SK-N-SH (cell line): ENCODE measurements at regions not wholly inside any gene's neighbourhood (a gene's known extent, or its start where the extent isn't known, plus 50 kb on each side); places are given as distances from the start of the nearest gene placed in this dataset.

Experiments used
- CTCF ChIA-PET: fragments of 300-600, 350-600 bp; formaldehyde crosslinking; extraction: SDS; loops from one replicate; lab custom pipeline; 2021; lab: Yijun Ruan, JAX
- POLR2A ChIA-PET: fragments of 350-600 bp; sonication (Branson Sonifier 250); formaldehyde crosslinking; extraction: SDS; loops from one replicate; lab custom pipeline; 2020; ENCODE audit warnings: antibody characterized with exemption, inconsistent platforms; lab: Yijun Ruan, JAX
- DNase-seq: peaks from one replicate; pipeline ENCODE4 v3.0.0; 2012
- H2AFZ ChIP-seq: fragments of 200-600 bp; sonication (generic); 2 replicates; pipeline ENCODE4 v1.8.1; 2016; ENCODE audit warnings: antibody characterized with exemption, mild to moderate bottlenecking, low read depth
- H3F3A ChIP-seq: fragments of 200-600 bp; sonication (generic); replicated peaks from 2 replicates; pipeline ENCODE3; 2016; ENCODE audit warnings: antibody characterized with exemption, mild to moderate bottlenecking; ENCODE audit not compliant: insufficient read depth
- H3K27ac ChIP-seq, 2 experiments: fragments of 200-500 bp in 1 of 2; fragments of 200-600 bp in 1 of 2; sonication (Bioruptor generic) in 1 of 2; sonication (generic), shearing (Covaris generic) in 1 of 2; 2 replicates each; pipeline versions ENCODE4 v1.5.1 to v1.6.1; 2014 to 2016; ENCODE audit warnings: low read depth in 2 of 2, inconsistent platforms in 1 of 2, low read length in 1 of 2, mild to moderate bottlenecking in 1 of 2, mixed read lengths in 1 of 2
- H3K27me3 ChIP-seq: fragments of 200-600 bp; sonication (generic), shearing (Covaris generic); 2 replicates; pipeline ENCODE4 v1.6.1; 2016; ENCODE audit warnings: mixed run types; ENCODE audit not compliant: insufficient read depth
- H3K36me3 ChIP-seq, 2 experiments: fragments of 200-500 bp in 1 of 2; fragments of 200-600 bp in 1 of 2; sonication (Bioruptor generic) in 1 of 2; sonication (generic) in 1 of 2; replicated peaks in 1 of 2; 2 replicates each; pipeline versions ENCODE3 to v1.5.1; 2014 to 2016; ENCODE audit warnings: low read length in 1 of 2, mild to moderate bottlenecking in 1 of 2; ENCODE audit not compliant: insufficient read depth in 2 of 2, control insufficient read depth in 1 of 2
- H3K4me1 ChIP-seq, 2 experiments: fragments of 200-500 bp in 1 of 2; fragments of 200-600 bp in 1 of 2; sonication (Bioruptor generic) in 1 of 2; sonication (generic), shearing (Covaris generic) in 1 of 2; 2 replicates each; pipeline versions ENCODE4 v1.5.1 to v1.6.1; 2014 to 2016; ENCODE audit warnings: low read depth in 1 of 2, low read length in 1 of 2, mixed run types in 1 of 2; ENCODE audit not compliant: insufficient read depth in 2 of 2, control insufficient read depth in 1 of 2
- H3K4me2 ChIP-seq: fragments of 200-600 bp; sonication (generic), shearing (Covaris generic); 2 replicates; pipeline ENCODE4 v1.6.1; 2017; ENCODE audit warnings: mixed run types
- H3K4me3 ChIP-seq, 2 experiments: fragments of 200-500 bp in 1 of 2; fragments of 200-600 bp in 1 of 2; sonication (Bioruptor generic) in 1 of 2; sonication (generic), shearing (Covaris generic) in 1 of 2; 2 replicates each; pipeline versions ENCODE4 v1.5.1 to v1.8.1; 2014 to 2016; ENCODE audit warnings: low read depth in 2 of 2, inconsistent platforms in 1 of 2, low read length in 1 of 2, mild to moderate bottlenecking in 1 of 2, mixed read lengths in 1 of 2, moderate library complexity in 1 of 2
- H3K79me2 ChIP-seq: fragments of 200-600 bp; sonication (generic); 2 replicates; pipeline ENCODE4 v1.8.1; 2017; ENCODE audit warnings: mild to moderate bottlenecking; ENCODE audit not compliant: insufficient read depth
- H3K9ac ChIP-seq: fragments of 200-600 bp; sonication (generic); 2 replicates; pipeline ENCODE4 v1.6.1; 2017; ENCODE audit warnings: mixed run types
- H3K9me2 ChIP-seq: fragments of 200-600 bp; sonication (generic); 2 replicates; pipeline ENCODE4 v1.6.1; 2017; ENCODE audit warnings: mixed run types
- H3K9me3 ChIP-seq: fragments of 200-600 bp; sonication (generic); 2 replicates; pipeline ENCODE4 v1.6.1; 2017; ENCODE audit warnings: mixed run types, mild to moderate bottlenecking, moderate library complexity
- H4K20me1 ChIP-seq: fragments of 200-600 bp; sonication (generic); 2 replicates; pipeline ENCODE4 v1.6.1; 2017; ENCODE audit warnings: mild to moderate bottlenecking, mixed run types; ENCODE audit not compliant: insufficient read depth
- CHD2 ChIP-seq: fragments of 150-350 bp; IDR thresholded peaks from 2 replicates; pipeline ENCODE4 v1.6.1; 2018; ENCODE audit warnings: low read length; ENCODE audit not compliant: partially characterized antibody
- FOXJ3 ChIP-seq: sonication (generic); formaldehyde crosslinking; IDR thresholded peaks from 2 replicates; pipeline ENCODE4 v1.5.1; 2020; ENCODE audit warnings: mild to moderate bottlenecking, missing genetic modification reagents
- GATA2 ChIP-seq: sonication (generic); formaldehyde crosslinking; IDR thresholded peaks from 2 replicates; pipeline ENCODE4 v1.5.0; 2020; ENCODE audit warnings: mild to moderate bottlenecking, missing genetic modification reagents
- JUND ChIP-seq: IDR thresholded peaks from 2 replicates; pipeline ENCODE4 v1.4.0; 2012
- MEF2A ChIP-seq: IDR thresholded peaks from 2 replicates; pipeline ENCODE4 v1.4.0; 2012; ENCODE audit warnings: low read depth, borderline replicate concordance
- NFIC ChIP-seq: IDR thresholded peaks from 2 replicates; pipeline ENCODE4 v1.4.0; 2012; ENCODE audit warnings: borderline replicate concordance
- POLR2AphosphoS5 ChIP-seq: IDR thresholded peaks from 2 replicates; pipeline ENCODE4 v1.6.1; 2012; ENCODE audit warnings: low read depth, low read length
- RAD21 ChIP-seq: IDR thresholded peaks from 2 replicates; pipeline ENCODE4 v1.6.1; 2012; ENCODE audit warnings: mild to moderate bottlenecking, low read length
- RFX5 ChIP-seq: IDR thresholded peaks from 2 replicates; pipeline ENCODE4 v1.6.1; 2012; ENCODE audit warnings: mild to moderate bottlenecking, improper control_type of control experiment, low read length
- YY1 ChIP-seq: IDR thresholded peaks from 2 replicates; pipeline ENCODE4 v1.4.0; 2012; ENCODE audit warnings: low read depth, mild to moderate bottlenecking
- WGBS: methylation state at CpG from one replicate; pipeline ENCODE4 v1.1.6; 2017; ENCODE audit warnings: low lambda C conversion rate; 5-methylcytosine and 5-hydroxymethylcytosine counted together
- TF ChIP-seq, protein P1 (sequence below): IDR thresholded peaks from 2 replicates; pipeline ENCODE4 v1.4.0; 2012; ENCODE audit warnings: low read depth, borderline replicate concordance
- TF ChIP-seq, protein P2 (sequence below): fragments of 150-350 bp; IDR thresholded peaks from 2 replicates; pipeline ENCODE4 v1.6.1; 2016; ENCODE audit warnings: mild to moderate bottlenecking, low read depth, low read length
- TF ChIP-seq, protein P3 (sequence below): fragments of 150-350 bp; IDR thresholded peaks from 2 replicates; pipeline ENCODE4 v1.6.1; 2017; ENCODE audit warnings: antibody characterized with exemption, low read length, low read depth, borderline replicate concordance
- TF ChIP-seq, protein P4 (sequence below): IDR thresholded peaks from 2 replicates; pipeline ENCODE4 v1.6.1; 2012; ENCODE audit warnings: mild to moderate bottlenecking, low read depth, low read length, moderate library complexity
- TF ChIP-seq, protein P5 (sequence below): IDR thresholded peaks from 2 replicates; pipeline ENCODE4 v1.4.0; 2012; ENCODE audit warnings: low read depth

DNA sequence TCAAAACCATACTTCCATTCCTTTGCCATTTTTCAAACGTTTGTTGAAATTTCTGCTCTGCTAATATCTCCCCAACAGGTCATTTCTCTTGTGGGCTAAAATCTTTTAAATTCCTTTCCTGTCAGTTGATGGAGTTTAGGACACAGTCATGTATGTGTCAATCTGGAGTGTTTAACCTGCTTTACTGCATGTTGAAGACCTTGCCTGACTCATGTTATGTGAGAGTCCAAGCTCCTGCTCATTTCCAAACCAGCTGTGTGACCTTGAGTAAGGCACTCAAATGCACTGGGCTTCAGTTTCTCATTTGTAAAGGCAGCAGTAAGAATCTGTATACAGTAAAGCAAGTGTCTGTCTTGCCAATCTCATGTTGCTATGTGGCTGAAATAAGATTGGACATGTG, 171.9 kb upstream of the SPACA1 start:
- ChIA-PET POLR2A (no interaction called here), CTCF (interaction anchor here (0.9 kb wide), 1 partner anchor 905 kb away, joined by 3 read pairs; no protein-coding TSS in a partner anchor)
- DNase-seq, result no peak
- Histone ChIP-seq H3K4me3 (no peak overlapping the region), H3F3A (no peaks in the 10 kb centered on the region), H2AFZ (no peak overlapping the region), H3K4me1 (no peaks in the 10 kb centered on the region), H4K20me1 (no peaks in the 10 kb centered on the region)
- TF ChIP-seq NFIC (no peak), JUND (no peak), POLR2AphosphoS5 (no peak), RFX5 (no peak), YY1 (no peak), GATA2 (CRISPR knock-in tag) (no peak), MEF2A (no peak), FOXJ3 (CRISPR knock-in tag) (no peak), CHD2 (no peak), RAD21 (no peak)
- TF ChIP-seq, protein P1, sequence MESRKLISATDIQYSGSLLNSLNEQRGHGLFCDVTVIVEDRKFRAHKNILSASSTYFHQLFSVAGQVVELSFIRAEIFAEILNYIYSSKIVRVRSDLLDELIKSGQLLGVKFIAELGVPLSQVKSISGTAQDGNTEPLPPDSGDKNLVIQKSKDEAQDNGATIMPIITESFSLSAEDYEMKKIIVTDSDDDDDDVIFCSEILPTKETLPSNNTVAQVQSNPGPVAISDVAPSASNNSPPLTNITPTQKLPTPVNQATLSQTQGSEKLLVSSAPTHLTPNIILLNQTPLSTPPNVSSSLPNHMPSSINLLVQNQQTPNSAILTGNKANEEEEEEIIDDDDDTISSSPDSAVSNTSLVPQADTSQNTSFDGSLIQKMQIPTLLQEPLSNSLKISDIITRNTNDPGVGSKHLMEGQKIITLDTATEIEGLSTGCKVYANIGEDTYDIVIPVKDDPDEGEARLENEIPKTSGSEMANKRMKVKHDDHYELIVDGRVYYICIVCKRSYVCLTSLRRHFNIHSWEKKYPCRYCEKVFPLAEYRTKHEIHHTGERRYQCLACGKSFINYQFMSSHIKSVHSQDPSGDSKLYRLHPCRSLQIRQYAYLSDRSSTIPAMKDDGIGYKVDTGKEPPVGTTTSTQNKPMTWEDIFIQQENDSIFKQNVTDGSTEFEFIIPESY, result no peak
- TF ChIP-seq, protein P2, sequence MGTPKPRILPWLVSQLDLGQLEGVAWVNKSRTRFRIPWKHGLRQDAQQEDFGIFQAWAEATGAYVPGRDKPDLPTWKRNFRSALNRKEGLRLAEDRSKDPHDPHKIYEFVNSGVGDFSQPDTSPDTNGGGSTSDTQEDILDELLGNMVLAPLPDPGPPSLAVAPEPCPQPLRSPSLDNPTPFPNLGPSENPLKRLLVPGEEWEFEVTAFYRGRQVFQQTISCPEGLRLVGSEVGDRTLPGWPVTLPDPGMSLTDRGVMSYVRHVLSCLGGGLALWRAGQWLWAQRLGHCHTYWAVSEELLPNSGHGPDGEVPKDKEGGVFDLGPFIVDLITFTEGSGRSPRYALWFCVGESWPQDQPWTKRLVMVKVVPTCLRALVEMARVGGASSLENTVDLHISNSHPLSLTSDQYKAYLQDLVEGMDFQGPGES, result no peak
- TF ChIP-seq, protein P3, sequence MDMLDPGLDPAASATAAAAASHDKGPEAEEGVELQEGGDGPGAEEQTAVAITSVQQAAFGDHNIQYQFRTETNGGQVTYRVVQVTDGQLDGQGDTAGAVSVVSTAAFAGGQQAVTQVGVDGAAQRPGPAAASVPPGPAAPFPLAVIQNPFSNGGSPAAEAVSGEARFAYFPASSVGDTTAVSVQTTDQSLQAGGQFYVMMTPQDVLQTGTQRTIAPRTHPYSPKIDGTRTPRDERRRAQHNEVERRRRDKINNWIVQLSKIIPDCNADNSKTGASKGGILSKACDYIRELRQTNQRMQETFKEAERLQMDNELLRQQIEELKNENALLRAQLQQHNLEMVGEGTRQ, result no peak
- TF ChIP-seq, protein P4, sequence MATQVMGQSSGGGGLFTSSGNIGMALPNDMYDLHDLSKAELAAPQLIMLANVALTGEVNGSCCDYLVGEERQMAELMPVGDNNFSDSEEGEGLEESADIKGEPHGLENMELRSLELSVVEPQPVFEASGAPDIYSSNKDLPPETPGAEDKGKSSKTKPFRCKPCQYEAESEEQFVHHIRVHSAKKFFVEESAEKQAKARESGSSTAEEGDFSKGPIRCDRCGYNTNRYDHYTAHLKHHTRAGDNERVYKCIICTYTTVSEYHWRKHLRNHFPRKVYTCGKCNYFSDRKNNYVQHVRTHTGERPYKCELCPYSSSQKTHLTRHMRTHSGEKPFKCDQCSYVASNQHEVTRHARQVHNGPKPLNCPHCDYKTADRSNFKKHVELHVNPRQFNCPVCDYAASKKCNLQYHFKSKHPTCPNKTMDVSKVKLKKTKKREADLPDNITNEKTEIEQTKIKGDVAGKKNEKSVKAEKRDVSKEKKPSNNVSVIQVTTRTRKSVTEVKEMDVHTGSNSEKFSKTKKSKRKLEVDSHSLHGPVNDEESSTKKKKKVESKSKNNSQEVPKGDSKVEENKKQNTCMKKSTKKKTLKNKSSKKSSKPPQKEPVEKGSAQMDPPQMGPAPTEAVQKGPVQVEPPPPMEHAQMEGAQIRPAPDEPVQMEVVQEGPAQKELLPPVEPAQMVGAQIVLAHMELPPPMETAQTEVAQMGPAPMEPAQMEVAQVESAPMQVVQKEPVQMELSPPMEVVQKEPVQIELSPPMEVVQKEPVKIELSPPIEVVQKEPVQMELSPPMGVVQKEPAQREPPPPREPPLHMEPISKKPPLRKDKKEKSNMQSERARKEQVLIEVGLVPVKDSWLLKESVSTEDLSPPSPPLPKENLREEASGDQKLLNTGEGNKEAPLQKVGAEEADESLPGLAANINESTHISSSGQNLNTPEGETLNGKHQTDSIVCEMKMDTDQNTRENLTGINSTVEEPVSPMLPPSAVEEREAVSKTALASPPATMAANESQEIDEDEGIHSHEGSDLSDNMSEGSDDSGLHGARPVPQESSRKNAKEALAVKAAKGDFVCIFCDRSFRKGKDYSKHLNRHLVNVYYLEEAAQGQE, result no peak
- TF ChIP-seq, protein P5, sequence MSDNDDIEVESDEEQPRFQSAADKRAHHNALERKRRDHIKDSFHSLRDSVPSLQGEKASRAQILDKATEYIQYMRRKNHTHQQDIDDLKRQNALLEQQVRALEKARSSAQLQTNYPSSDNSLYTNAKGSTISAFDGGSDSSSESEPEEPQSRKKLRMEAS, result no peak
- TF ChIP-seq, all 33 proteins: peak for 0
- H3K36me3 ChIP-seq, result no peaks in the 10 kb centered on the region
- H3K4me2 ChIP-seq, result no peak overlapping the region
- H3K79me2 ChIP-seq, result no peaks in the 10 kb centered on the region
- no peak overlapping the region for H3K9ac ChIP-seq
- H3K27me3 ChIP-seq, result no peaks in the 10 kb centered on the region; the same call in 1 of the 2 replicates
- 6% methylated on average over 1 of the region's 1 CpG for WGBS
- no peak overlapping the region for H3K27ac ChIP-seq
- no peaks in the 10 kb centered on the region for H3K9me2 ChIP-seq
- no peaks in the 10 kb centered on the region for H3K9me3 ChIP-seq
